Erythroblast (primary cell): ENCODE measurements at regions not wholly inside any gene's neighbourhood (a gene's known extent, or its start where the extent isn't known, plus 50 kb on each side); places are given as distances from the start of the nearest gene placed in this dataset.

Source experiments
- DNase-seq, 2 experiments: peaks; one replicate each; lab custom pipeline; 2025; lab: John Stamatoyannopoulos, UW
- GATA1 ChIP-seq: IDR thresholded peaks from 2 replicates; pipeline ENCODE4 v1.6.1; 2011; ENCODE audit warnings: low read depth, mild to moderate bottlenecking, control low read depth, low read length, moderate library complexity
- POLR2A ChIP-seq: IDR thresholded peaks from 2 replicates; pipeline ENCODE4 v1.6.1; 2011; ENCODE audit warnings: mild to moderate bottlenecking, low read length

DNA sequence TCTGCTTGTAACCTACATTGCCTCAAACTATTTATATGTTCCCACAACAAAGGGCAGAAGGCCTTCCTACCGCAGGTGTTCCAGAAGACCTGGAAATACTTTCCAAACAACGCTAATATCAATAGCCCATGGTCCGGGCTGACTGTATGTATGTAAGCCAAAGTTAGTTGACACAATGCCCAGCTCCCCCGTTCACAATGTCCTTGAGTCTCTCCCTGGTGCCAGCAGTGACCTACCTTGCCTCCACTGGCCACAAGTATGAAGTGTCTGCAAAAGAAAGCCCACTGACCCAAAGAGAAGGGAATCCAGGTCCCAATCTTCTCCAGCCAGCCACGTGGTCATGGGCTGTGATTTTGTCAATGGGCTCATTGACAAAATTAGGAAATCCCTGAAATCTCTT is 118.6 kb downstream of the DLEU7 start:
- no peak for DNase-seq
- TF ChIP-seq GATA1 (no peak), POLR2A (no peak)

DNA sequence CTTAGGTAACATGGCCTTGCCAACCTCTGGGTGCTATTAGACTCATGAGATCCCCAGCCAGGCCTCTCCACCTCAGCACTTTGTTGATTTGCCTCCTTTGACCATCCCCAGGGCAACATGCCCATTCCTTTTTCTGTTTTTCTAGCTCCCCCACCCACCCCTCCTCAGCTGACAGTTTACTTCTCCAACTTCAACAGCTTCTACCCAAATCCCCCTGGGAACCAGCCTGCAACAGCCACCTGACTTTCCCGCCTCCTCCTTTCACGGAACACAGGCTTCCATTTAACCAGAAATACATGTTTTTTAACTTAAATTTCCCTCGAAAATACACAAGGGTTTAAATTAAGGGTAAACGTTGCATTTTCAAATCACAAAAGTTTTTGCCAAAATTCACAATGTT is 117.3 kb downstream of the DLEU7 start:
- TF ChIP-seq GATA1: no peak
- no peak for DNase-seq

DNA sequence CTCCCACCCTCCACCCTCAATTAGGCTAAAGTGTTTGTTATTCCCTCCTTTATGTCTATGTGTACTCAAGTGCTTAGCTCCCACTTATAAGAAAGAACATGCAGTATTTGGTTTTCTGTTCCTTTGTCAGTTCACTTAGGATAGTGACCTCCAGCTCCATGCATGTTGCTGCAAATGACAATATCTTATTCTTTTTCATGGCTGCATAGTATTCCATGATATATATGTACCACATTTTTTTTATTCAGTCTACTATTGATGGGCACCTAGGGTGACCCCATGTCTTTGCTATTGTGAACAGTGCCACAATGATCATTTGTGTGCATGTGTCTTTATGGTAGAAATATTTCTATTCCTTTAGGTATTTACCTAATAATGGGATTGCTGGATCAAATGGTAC is 114.3 kb downstream of the DLEU7 start:
- TF ChIP-seq GATA1: no peak
- TF ChIP-seq POLR2A: no peak
- no peak for DNase-seq

DNA sequence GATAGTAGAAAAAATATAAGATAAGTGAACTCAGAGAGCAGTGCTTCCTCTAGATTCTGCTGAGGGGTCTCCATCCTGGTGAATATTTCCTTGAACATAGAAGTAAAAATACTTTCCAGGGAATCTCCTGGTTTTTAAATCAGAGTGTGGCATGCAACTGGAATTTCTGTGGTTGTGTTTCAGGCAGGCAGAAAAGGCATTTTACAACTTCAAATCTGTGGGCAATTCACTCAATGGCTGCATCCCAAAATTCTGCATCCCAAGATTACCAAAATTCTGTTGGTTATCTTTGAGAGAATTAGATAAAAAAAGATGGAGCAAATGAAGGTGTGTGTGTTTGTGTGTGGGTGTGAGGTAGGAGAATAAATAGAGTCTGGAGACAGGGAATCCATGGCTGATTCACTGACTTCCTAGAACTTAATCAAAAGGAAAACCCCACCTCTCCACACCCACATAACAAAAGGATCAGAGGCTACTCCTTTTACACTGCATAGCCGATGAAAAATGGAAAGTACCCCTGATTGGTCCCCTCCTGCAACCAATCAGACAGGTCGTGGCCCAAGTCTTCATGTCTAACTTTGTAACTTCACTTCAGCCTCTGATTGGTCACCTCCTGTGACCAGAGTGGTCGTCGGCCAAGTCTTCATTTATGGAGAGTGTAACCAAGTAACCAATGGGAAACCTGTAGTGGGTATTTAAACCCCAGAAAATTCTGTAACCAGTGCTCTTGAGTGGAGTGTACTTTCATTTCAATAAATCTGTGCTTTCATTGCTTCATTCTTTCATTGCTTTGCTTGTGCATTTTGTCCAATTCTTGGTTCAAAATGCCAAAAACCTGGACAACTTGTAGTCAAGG is 112.8 kb downstream of the DLEU7 start:
- no peak for TF ChIP-seq POLR2A
- TF ChIP-seq GATA1: no peak
- DNase-seq: no peak

DNA sequence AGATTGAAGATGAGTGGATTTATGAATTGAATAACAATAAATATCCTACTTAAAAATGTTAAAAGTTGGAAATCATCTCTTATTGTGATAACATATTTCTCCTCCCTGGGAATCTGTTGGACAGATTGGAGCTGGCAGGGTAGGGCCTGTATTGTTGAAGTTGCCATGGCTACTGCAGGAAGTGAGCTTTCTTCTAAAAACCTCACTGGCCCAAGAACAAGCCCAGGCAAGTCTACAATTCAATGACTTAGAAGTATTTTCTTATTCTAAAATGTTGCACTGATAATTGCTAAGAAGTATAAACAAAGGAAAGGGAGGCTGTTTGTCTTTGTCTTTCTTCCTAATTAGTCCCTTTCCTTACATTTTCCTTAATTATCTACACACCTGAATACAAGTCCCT is 112.1 kb downstream of the DLEU7 start:
- no peak for TF ChIP-seq GATA1
- no peak for TF ChIP-seq POLR2A
- no peak for DNase-seq

GRCh38 chr13:50732712-50733111 is 110.8 kb downstream of the DLEU7 start:
- DNase-seq: no peak
- TF ChIP-seq GATA1 (no peak), POLR2A (no peak)

- DNase-seq: no peak
- no peak for TF ChIP-seq POLR2A
- TF ChIP-seq GATA1: no peak
These were observed 110.1 kb downstream of the DLEU7 start for GRCh38 chr13:50733392-50733791.

- TF ChIP-seq GATA1 (no peak), POLR2A (no peak)
- no peak for DNase-seq
These were observed 108.4 kb downstream of the DLEU7 start for GRCh38 chr13:50735071-50735470.

- TF ChIP-seq GATA1: no peak
- no peak for TF ChIP-seq POLR2A
- no peak for DNase-seq
These were observed 103.3 kb downstream of the DLEU7 start for GRCh38 chr13:50740052-50740741.

DNA sequence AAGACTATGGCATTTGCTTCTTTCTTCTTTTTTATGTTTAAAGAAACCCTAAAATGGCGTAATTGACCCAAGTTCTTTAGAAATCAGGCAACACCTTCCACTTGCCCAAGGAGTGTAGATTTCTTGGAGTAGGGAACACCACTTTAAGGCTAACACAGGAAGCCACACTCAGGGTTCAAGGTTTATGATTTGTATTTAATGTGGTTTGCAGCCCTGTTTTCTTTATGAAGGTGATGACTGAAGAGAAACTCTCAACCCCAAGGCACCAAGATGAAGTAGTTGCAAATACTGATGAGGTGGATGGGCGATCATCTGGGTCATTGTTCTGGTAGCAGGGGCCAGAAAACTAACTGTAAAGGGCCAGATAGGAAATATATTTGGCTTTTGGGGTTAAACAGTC is 101.1 kb downstream of the DLEU7 start:
- no peak for DNase-seq
- no peak for TF ChIP-seq POLR2A
- no peak for TF ChIP-seq GATA1

GRCh38 chr13:50742968-50743367 is 100.5 kb downstream of the DLEU7 start:
- TF ChIP-seq GATA1 (no peak), POLR2A (no peak)
- DNase-seq: no peak

- TF ChIP-seq GATA1: no peak
- no peak for TF ChIP-seq POLR2A
- no peak for DNase-seq
These were observed 99.3 kb downstream of the DLEU7 start for GRCh38 chr13:50744116-50744660.

DNA sequence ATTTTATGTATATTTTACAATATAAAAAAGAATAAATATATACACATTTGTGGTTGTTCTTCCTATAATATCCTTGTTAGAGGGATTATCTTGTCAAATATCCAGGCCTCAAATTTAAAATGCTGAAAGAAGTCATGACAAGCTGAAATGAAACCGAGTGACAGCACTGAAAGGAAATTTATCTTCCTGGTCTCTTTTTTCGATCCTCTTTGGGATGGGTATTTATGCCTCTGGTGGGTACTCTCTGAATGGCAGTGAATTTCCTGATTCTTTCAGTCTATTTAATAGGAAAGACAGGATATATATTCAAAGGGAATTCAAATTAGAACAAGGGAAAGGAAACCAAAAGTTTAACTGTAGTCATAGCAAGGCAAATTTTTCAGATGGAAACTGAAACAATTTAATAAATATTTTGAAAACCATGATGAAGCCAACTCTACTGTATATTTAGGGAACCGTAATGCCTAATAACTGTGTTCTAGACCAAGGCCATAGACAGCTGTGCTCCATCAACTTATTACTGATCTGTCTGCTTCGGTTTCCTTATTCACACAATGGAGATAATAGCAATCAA is 97.9 kb downstream of the DLEU7 start:
- TF ChIP-seq POLR2A (no peak), GATA1 (no peak)

More for the DNA sequence above, 97.9 kb downstream of the DLEU7 start:
- DNase-seq: no peak
